ENCODE measurements at regions not wholly inside any gene's neighbourhood (a gene's known extent, or its start where the extent isn't known, plus 50 kb on each side); places are given as distances from the start of the nearest gene placed in this dataset.
A peak's percentile ranks its signal among the peaks of the same experiment; 100 is the strongest.

GRCh38 chr15:31483053-31483985, 156.7 kb downstream of the KLF13 start:
- no peak for DNase-seq (ENCODE audit: low spot score)

GRCh38 chr15:31483986-31484951, 157.6 kb downstream of the KLF13 start:
- H3K27me3 ChIP-seq (replicated peaks; ENCODE audit: insufficient read depth) = no peaks in the 10 kb centered on the region
- no peak overlapping the region for H3K4me3 ChIP-seq
- TF ChIP-seq CTCF (IDR thresholded peaks at IDR 0.05) = no peak
- H3K36me3 ChIP-seq = no peaks in the 10 kb centered on the region
- peaks cover 11 to 17% of the 10 kb centered on the region in 2 donors for H3K4me1 ChIP-seq (ENCODE audit: control insufficient read depth in 1 of 2, low read depth in 2 of 2)
- ATAC-seq (ENCODE audit: insufficient number of reproducible peaks, low FRiP score, low read depth) (no peak), DNase-seq (ENCODE audit: low spot score) (no peak)
- no peaks in the 10 kb centered on the region for H3K9me3 ChIP-seq
- H3K27ac ChIP-seq = no peak overlapping the region

More at GRCh38 chr15:31483053-31483985, 156.7 kb downstream of the KLF13 start:
- Histone ChIP-seq H3K27me3 (replicated peaks; ENCODE audit: insufficient read depth) (no peaks in the 10 kb centered on the region), H3K4me3 (peak overlapping the region; percentile 43), H3K9me3 (no peaks in the 10 kb centered on the region), H3K27ac (no peak overlapping the region), H3K4me1 (ENCODE audit: control insufficient read depth in 1 of 2, low read depth in 2 of 2) (peaks cover 2 to 8% of the 10 kb centered on the region in 2 donors), H3K36me3 (no peaks in the 10 kb centered on the region)
- ATAC-seq (ENCODE audit: insufficient number of reproducible peaks, low FRiP score, low read depth) = no peak
- TF ChIP-seq CTCF (IDR thresholded peaks at IDR 0.05) = no peak

- no peaks in the 10 kb centered on the region for H3K36me3 ChIP-seq
- H3K27me3 ChIP-seq (replicated peaks; ENCODE audit: insufficient read depth) = no peaks in the 10 kb centered on the region
- DNase-seq (ENCODE audit: low spot score) = no peak
- no peaks in the 10 kb centered on the region for H3K9me3 ChIP-seq
- no peak for ATAC-seq (ENCODE audit: insufficient number of reproducible peaks, low FRiP score, low read depth)
- no peak overlapping the region for H3K27ac ChIP-seq
- peaks cover 17 to 24% of the 10 kb centered on the region in 2 donors for H3K4me1 ChIP-seq (ENCODE audit: control insufficient read depth in 1 of 2, low read depth in 2 of 2)
- H3K4me3 ChIP-seq = no peak overlapping the region
- no peak for TF ChIP-seq CTCF (IDR thresholded peaks at IDR 0.05)
These were observed 158.4 kb downstream of the KLF13 start for GRCh38 chr15:31484986-31485385.

GRCh38 chr15:31485431-31485830, 158.8 kb downstream of the KLF13 start:
- ATAC-seq (ENCODE audit: insufficient number of reproducible peaks, low FRiP score, low read depth) (no peak), DNase-seq (ENCODE audit: low spot score) (no peak)
- Histone ChIP-seq H3K36me3 (no peaks in the 10 kb centered on the region), H3K27ac (no peak overlapping the region), H3K9me3 (no peaks in the 10 kb centered on the region), H3K27me3 (replicated peaks; ENCODE audit: insufficient read depth) (no peaks in the 10 kb centered on the region), H3K4me1 (ENCODE audit: control insufficient read depth in 1 of 2, low read depth in 2 of 2) (peaks cover 17 to 24% of the 10 kb centered on the region in 2 donors), H3K4me3 (no peak overlapping the region)
- TF ChIP-seq CTCF (IDR thresholded peaks at IDR 0.05) = no peak
